LHCN-M2 (cell line): ENCODE measurements at regions not wholly inside any gene's neighbourhood (a gene's known extent, or its start where the extent isn't known, plus 50 kb on each side); places are given as distances from the start of the nearest gene placed in this dataset.

Experiments
- DNase-seq: peaks from one replicate; pipeline ENCODE4 v3.0.0-alpha.2; 2012; ENCODE audit warnings: low read depth

DNA sequence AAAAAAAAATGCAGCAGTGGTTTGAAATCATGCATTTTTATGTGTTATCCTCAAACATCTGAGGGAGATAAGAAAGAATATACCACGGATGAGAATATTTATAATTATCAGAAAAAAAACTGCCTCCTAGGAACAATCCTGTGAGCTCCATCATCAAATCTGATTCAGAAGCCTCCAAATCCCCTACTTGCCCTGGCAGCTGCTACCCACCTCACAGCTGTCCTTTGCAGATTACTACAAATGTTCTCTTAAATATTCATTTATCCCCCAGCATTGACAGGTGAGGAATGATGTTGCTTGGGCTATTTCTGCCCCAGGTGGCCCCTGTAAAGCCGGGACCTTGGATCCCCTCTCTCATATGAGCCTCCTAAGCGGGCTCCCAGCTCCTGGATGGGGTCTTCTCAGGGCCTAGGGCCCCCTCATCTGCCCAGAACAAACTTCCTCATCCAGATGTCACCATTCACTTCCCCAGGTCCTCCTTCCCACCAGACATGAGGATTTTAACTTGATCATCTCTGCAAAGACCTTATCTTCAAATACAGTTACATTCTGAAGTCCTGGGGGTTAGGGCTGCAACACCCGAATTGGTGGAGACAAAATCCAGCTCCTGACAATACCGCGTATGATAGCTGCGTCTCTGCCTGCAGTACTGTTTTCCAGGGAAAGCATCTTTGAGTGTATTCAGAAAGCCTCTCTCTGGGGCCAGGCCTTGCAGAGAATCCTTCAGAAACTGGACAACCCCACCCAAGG lies 81.9 kb upstream of the INSIG1 start:
- DNase-seq: peak; percentile 79

GRCh38 chr7:155216475-155217272 lies 81.0 kb upstream of the INSIG1 start:
- peak; percentile 76 for DNase-seq

DNA sequence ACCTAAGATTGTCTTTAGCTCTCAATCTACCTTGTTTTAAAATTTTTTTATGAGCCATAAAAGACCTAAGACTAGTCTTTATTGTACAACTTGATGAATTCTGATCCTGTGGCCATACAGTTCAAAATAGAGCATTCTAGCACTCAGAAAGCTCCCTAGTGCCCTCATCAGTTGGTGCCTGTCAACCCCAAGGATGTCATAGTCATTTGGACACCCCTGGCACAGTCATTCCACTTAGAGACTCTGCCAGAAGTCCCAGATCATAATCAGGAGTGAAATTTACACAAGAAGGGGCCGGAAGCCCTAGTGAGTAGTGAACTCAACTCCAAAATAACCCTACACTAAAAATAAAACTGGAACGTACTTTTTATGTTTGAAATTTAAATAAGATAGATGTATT lies 80.0 kb upstream of the INSIG1 start:
- DNase-seq: no peak

DNA sequence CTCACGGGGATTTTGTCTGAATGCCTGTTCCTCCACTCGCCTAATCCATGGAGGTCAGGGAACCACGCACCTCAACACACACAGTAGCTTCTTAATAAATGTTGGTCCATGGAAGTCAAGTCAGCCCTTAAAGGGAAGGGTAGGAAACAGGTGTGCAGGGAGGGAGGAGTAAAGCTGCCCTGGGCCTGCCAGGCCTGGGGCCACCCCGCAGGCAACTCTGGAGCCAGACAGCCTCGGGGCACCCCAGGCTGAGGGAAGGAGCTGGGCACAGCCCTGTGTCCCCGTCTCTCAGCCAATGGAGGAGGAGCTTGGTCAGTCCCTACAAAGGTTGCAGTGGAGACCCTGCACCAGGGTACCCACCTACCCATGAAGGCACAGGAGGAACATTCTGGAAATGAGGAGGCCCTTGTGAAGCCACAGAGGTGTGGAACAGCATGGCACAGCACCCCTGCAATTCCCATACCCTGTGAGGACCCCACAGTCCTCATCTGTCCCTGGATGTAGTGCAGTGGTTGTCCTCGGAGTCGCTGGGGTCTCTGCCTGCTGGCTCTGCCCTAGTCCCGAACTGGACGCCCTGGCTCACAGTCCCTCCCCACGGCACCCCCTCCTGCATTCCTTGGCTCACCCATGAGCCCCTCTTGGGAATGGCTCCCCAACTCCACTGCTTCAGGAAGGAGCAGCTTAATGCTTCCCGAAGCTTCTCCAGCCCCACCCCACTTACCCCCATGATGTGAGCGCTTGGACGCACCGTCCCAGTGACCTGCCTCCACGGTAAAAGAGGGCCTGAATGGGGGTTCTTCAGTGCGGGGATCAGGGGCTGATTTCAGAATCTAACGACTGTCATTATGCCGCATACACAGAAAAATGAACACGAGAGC lies 79.2 kb upstream of the INSIG1 start:
- DNase-seq: no peak

GRCh38 chr7:155219154-155219531 lies 78.5 kb upstream of the INSIG1 start:
- no peak for DNase-seq

DNA sequence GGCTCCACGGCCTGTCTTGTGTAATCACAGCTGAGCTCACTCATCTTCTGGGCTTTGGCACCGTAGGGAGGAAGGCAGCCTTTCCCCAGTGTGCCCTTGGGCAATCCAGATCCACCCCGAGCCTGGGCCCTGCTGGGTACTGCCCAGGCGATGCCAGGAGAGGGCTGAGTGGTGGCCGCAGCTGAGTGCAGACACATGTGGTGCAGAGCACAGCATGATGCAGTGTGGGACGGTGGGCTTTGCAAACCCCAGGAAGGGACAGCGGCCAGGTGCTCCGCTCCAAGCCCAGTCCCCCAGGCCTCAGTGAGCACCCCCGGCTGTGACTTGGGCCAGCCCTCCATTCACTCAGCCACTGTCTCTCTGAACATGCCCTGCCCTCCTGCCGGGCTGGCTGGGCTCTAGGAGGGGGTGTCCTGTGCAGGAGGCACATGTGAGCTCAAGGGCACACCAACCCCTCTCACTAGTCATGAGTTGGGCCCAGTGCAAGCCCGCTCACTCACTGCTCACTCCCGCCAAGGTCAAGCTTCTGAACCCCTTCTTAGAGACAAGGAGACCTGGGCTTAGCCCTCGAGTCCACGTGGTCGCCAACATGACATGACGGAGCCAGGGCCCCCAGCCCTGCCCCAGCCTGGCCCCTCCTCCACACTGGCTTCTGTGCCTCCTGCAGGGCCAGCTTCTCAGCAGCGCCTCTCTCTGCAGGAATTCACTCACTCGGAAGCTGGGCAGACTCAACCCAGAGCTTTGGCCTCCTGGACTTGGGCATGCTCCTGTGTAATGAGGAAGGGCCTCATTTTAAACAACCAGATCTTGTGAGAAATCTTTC lies 77.5 kb upstream of the INSIG1 start:
- DNase-seq: no peak

DNA sequence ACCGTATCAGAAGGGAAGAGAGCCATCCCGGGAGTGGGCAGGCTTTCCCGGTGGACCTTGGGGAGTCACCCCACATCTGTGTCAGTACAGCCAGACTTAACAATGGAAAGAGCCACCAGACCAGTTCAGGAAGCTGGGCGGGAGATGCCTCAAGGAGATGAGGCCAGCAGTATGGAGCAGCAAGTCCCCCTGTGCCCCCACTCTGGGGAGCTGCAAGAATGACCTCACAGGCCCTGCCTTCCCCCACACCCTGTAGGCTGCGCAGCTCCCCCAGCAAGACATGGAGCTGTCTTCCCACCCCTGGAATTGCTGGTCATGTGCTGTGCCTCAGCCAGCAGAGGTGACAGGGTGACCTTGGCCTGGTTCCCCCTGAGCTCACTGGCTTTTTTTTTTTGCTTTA lies 76.8 kb upstream of the INSIG1 start:
- no peak for DNase-seq

DNA sequence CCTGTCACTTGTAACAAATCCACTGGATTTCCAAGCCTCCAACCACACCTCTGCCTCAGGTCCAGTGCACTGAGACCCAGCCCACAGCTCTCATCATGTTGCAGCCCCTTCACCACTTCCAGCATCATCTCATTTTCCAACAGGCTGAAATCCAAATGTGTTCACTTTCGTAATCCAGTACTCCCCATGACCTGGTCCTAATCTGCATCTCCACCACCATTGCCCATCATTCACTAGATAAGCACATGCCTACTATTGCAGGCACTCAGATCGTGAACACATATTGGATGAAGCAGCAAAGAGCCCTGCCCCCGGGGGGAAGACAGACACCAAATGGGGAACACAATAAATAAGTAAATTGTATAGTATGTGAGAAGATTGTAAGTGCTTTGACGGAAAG lies 76.1 kb upstream of the INSIG1 start:
- no peak for DNase-seq

DNA sequence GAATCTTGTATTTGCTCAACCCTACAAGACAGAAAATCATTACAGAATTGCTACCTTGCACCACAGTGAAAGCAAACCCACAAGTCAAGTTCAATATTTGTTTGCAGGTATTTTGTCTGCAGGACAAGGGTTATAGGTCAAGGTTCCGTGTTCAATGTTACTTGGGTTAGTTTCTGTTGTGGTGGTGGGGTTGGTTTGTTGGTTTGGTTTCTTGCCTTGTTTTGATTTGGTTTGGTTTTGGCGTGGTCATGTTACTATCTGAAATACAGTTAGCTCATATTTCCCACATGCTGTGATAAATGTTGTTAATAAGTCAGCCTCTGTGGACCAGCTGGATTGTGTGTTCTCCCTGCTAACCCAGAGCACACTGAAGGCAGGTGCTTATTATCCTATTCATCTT lies 75.6 kb upstream of the INSIG1 start:
- peak; percentile 57 for DNase-seq

GRCh38 chr7:155222573-155222972 lies 75.1 kb upstream of the INSIG1 start:
- no peak for DNase-seq

GRCh38 chr7:155223021-155223420 lies 74.7 kb upstream of the INSIG1 start:
- no peak for DNase-seq

DNA sequence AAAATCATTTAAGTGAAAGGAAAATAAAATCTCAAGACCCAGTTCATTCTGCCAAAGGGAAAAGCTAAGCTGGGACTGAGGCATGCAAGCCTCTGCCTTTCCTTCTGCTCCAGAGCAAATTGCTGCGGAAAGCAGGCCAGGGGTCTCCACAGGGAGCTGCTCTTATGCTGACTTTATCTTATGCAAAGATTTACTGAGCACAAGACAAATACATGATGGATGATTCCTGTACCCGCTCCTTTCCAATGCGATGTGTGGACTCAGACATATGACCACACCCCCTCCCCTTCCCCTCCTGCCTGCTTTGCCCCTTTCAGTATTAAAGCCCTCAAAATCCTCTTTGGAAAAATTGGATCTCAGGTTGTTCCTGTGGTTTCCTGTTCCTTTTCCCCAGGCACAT lies 74.2 kb upstream of the INSIG1 start:
- no peak for DNase-seq

DNA sequence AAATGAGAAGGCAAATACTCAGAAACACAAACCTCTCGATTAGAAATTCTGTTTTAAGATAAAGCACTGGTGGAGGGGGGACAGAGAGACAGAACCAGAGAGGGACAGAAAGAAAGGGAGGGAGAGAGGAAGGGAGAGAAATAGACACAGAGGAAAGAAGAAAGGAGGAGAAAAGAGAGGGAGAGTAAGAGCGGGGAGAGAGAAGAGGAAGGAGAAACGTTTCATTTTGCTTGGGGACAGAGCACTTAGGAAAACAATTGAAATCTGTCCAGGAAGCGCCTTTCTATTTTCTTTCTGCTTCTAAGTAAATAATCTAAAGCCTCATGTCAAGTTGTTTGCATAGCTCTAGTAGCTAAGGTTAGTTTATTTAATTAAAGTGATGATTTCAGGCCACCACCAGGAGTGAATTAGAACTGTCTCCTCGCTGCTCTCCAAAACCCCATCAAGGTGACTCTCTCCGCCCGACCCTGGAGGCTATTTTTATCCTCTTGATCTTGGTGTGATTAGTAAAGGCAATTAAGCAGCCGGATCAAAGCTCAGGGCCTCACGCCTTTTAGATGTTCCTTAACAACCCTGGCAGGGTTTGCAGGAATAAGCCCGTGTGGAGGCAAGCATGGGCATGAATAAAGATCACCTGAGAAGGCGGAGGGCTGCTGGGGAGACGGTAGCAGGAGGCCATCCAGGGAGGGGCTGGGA lies 73.4 kb upstream of the INSIG1 start:
- DNase-seq: no peak

GRCh38 chr7:155225095-155225494 lies 72.6 kb upstream of the INSIG1 start:
- no peak for DNase-seq

- DNase-seq: no peak
Observed at GRCh38 chr7:155225516-155225915, 72.2 kb upstream of the INSIG1 start.

GRCh38 chr7:155226261-155227003 lies 71.2 kb upstream of the INSIG1 start:
- no peak for DNase-seq

DNA sequence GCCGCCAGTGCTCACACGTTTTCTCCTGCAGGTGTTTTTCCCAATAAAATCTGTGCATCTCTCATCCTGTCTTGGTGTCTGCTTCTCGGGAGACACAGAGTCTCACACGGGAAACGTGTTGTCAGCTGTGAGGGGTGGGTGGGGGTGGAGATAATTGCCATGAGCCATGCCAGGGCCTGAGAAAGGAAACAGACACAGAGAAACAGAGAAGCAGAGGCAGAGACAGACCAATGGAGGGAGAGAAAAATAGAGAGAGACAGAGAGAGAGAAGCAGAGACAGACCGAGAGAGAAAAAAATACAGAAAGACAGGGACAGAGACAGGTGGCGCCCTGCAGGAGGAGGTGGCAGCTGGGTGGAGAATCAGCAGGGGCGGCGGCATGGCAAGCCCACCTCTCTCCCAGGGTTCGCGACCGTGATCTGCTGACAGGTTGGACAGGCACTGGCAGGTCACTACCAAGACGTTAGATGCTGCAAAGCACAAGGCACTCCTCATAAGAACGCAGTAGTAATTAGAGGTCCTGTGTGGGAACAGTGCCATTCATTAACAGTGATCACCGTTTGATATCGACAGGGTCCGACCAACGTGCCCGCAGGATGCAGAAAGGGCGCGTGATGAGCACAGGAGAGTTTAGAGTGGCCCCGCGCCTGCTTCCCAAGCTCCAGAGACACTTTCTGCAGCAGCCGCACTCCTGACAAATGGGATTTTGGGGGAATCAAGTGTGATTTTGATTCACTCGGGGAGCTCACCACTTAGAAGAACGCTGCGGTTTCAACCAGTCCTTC lies 70.5 kb upstream of the INSIG1 start:
- DNase-seq: no peak

- no peak for DNase-seq
Observed at GRCh38 chr7:155227788-155228458, 69.8 kb upstream of the INSIG1 start.

DNA sequence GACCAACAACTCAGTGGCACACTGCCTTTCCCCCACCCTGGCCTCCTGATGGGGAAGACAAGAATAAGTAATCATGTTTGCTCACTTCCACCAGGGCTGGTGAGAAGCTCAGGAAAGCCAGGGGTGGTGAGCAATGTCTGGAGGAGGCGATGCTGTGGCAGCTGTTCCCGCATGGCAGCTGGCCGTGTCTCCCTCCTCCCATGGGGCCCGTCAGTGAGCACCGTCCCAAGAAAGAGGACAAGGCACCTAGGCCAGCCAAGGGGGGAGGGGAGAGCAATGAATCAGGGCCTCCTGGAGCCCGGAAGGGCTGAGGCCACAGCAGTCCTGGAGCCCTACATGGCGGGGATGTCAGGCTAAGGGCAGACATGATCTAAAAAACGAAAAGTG lies 69.2 kb upstream of the INSIG1 start:
- DNase-seq: peak; percentile 91
